NCI-H2171 (cell line): ENCODE measurements at regions not wholly inside any gene's neighbourhood (a gene's known extent, or its start where the extent isn't known, plus 50 kb on each side); places are given as distances from the start of the nearest gene placed in this dataset.

Experiments
- DNase-seq: peaks from one replicate; lab custom pipeline; 2025; lab: John Stamatoyannopoulos, UW

DNA sequence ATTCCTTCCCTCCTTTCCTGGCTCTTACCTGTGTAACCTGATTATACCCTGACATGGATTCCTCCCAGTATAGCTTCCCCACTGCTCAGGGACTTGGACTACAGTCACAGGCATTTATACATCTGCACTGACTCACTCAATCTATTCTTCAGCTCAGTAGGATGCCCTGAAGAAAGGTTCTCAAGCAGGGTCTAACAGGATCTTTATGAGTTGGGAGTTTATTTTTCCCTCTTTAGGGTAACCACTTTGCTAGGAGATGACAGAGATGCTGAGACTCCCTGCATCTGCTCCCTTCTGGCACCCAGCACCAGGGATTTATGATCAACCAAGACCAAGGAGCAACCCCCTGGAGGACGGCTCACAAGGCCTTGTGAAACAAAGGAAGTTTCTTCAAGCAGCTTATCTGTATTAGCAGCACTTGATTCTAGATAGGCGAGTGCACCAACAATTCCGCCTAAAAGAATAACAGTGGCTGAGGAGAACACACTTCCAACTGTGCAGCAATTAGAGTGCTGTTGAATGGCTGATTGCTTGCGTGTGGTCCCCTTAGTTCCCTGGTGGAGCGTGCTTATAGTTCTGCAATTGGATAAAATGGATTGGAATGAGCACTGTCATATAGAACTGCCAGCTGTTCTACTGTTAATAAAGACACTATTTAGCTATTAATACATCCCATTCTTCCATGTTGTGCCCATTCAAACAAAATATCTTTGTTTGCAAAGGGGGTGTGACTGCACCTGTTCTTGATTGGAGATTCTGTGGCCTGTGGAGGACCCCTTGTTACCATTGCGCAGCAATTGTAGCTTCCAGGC, 482.6 kb downstream of the ZNF608 start:
- no peak for DNase-seq

DNA sequence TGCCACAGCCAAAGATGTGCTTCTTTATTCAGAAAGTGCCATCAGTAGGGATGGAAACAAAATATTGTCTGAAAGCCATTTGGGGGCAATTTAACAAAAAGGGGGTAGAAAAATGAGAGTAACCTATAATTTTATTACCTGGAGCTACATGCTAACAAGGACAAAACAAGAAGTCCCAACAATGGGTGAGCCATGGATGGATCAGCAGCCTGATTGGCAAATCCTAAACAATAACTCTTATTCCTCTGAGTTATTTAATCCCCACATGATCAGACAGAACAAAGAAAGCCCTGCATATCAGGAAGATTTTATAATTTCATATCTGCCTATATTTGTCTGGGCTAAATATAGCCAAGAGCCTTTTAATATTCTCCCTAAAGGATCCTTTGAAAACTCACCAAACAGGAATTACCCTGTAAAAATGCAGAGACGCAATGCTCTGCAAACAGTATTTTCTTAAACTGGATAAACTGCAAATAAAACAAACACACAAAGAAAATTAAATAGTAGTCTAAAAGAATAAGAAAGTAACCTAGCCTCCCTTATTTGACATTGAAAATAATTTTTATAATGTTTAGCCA, 483.4 kb downstream of the ZNF608 start:
- DNase-seq = no peak

DNA sequence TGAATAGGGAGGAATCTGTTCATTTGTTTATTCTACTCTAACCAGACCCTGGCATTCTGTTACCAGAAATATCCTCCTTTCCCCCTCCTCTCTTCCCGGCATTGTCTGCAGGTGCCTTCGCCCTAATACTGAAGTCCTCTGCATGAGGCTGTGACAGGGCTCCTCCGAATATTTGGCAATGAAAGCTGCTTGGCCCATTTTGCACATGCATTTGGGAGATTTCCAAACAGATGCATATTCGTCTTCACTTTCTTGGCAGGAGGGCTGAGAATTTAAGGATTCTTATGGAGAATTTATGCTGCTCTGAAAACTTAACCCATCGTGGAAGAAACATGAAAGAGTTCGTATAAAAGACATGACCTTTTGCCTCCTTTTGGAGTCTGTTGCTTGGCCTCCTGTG, 484.0 kb downstream of the ZNF608 start:
- DNase-seq = no peak

DNA sequence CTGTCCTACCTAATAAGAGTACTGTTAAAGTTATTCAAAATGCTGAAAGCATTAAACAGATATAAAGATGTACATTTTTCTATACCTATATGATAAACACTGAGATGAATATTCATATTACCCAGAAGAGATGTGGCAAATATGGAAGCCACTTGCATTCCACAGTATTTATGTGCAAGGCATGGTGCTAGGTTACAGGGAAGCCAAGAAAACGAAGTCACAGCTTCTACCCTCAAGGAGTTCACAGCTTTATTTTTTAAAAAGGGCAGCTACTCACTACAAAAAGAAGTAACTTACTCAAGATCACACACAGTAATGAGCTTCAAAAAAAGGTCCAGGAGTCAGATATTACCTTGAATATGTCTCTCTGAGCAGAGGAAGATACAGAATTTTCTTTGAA, 484.6 kb downstream of the ZNF608 start:
- no peak for DNase-seq

DNA sequence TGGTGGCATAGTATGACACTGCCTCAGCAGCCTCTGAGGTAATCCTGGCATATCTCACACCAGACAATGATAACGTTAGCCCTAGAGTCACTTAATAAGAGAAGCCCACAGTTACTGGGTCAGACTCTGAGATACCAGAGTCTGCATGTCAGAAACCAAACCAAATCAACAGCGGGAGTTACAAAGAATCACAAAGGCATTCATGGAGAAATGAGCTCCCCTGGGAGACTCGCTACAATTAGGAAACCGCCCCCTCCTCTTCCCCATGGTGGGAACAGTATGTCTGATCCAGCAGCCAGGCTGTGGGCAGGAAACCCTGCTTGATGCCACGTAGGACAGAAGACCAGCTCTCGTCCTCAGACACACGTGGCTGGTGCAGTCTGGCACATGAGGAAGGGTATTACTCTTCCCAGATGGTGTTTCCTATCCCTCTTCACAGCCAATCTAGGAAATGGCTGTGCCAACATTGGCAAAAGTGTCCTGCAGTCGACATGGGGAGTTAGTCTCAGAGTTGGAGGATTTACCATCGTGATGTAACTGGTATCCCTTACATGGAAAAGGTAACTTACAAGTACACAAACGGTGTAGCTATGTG, 485.4 kb downstream of the ZNF608 start:
- no peak for DNase-seq

DNA sequence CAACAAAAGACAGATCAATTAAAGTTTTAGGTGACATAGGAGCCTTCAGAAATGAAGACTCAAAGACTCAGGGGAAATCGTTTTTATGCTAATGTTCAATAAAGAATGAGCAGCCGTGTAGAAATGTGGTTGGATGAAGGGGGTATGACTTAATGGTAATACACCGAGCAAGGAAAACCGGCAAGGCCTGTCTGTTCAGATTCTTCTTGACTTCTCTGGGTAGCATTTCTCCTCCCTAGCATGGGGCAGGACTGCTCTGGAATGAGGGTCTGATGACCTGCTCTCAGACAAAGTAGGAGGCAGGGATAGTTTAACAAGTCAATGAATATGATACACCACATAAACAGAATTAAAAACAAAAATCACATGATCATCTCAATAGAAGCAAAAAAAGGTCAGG, 487.4 kb downstream of the ZNF608 start:
- no peak for DNase-seq

DNA sequence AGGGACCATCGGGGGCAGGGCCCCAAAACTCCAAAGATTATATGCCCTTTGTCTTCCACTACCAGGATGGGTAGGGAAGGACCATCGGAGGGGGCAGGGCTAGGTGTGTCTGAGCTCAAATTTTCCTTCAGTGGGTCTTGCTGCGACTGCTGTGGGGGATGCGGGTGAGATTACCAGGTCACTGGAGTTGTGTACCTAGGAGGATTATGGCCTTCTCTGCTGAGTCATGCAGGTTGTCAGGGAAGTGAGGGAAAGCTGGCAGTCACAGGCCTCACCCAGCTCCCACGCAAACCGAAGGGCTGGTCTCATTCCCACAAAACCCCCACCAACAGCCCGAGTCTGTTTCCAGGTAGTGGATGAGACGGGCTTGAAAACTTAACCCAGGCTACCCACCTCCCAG, 489.4 kb downstream of the ZNF608 start:
- DNase-seq = no peak

DNA sequence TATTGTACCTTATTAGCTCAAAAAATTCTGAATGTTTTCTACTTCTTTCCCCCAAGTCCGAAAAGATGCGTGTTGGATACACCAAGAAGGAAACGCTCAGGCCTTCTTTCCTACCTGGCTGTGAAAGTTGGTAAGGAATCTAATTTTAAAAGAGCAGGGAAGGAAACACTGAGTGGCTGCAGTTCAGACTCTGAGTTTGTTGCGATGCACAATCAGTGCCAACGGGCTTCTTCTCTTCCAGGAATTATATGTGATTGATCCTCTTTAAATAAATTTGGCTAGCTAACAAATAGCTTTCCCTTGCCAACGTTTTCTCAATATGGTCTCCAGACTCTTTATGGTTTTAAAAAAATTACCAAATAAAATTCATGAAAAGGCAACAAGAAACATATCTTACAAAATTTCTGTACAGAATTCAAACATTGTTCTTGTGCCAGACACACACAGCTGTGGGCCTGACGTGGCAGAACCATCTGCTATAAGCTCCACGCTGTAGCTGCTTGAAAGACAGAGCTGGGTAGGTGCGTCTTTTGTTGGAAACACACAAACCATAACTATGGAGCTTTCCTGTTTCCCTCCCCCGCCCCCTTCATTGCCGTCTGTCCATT, 493.1 kb downstream of the ZNF608 start:
- no peak for DNase-seq

DNA sequence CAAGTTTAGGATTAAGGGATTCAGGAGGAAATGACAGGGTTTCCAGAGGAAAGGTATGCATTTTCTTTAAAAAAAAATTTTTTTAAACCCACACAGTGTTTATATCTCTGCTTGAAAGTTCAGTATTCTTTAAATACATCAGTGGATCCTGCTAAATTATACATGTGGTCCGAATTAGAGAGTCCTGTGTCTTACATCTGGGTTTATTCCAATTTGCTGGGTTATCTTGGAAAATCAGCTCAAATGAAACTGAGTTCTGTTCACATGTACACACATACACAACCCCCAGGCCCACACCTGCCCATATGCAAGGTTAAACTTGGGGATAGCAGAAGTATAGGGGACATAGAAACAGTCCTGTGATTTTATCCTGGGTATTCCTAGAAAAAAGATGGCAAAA, 493.7 kb downstream of the ZNF608 start:
- no peak for DNase-seq

DNA sequence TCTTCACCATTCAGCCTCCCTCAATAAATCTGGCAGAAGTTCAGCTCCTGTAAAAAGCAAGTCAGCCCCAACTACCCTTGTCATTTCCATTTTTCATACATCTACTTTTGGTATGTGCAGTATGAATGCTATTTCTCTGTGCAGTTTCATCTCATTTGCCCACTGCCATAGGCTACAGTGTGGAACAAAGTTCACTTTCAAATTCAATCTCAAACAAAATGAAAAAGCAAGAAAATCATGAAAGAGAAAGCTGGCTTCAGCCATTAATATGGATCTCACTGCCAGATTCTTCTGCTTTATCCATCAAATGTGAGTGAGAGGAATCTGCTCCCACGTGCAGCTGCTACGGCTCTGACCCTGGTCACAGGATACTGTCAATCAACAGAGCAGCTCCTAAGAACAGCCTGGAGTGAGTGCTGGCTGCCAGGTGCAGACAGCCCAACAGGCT, 494.2 kb downstream of the ZNF608 start:
- no peak for DNase-seq

DNA sequence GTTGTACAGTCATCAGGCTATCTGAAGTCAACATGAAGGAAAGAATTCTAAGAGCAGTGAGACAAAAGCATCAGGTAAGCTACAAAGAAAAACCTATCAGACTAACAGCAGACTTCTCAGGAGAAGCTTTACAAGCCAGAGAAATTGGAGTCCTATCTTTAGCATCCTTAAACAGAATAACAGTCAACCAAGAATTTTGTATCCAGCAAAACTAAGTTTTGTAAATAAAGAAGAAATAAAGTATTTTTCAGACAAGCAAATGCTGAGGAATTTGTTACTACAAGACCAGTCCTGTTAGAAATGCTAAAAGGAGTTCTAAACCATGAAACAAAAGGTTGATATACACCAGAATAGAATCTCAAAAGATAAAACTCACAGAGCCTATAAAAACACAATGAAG, 501.2 kb downstream of the ZNF608 start:
- no peak for DNase-seq

DNA sequence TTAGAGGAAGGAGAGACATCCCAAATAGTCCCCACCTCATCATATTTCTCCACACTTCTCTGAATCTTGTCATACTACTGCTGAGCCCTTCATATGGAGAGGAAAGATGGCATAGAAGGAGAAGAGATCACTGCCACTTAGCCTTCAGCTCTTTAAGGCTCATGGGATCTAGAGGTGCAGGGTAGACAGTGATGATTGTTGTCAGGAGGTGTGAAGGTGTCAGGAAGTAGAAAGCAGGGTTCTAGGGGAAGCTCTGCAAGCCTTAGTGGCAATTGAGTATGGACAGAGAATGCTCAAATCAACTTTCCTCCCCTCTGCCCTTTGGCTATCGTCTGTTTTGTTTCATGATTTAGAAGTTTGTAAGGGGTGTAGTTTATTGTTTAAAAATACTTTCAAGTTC, 505.7 kb downstream of the ZNF608 start:
- no peak for DNase-seq

DNA sequence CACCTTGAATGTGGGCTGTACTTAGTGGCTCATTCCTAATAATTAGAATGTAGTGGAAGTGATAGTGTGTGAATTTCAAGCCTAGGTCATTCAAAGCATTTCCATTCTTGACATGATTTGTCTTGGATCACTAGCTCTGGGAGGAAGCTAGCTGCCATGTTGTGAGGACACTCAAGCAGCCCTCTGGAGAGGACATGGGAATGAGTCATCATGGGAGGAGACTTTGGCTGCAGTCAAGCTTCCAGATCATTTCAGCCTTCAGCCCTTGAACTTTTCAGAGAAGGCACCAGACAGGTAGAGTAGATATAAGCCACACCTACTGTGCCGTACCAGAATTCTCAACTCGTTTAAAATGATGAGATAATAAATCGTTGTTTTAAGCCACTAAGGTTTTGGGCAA, 506.9 kb downstream of the ZNF608 start:
- no peak for DNase-seq

DNA sequence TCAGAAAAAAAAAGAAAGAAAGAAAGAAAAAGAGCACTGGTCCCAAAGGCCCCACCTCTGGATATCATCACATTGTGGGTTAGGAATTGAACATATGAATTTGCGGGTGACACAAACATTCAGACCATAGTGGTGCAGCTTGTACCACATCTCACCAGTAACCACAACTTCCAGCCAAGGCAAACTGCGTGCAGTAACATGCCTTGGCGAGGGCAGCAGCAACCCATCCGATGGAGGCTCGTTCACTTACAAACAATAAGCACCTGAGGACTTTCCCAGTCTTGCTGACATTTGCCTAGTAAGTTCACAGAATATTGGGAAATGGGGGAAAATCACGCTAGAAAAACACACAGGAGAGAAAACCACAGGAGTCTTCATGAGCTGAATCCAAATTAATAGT, 508.1 kb downstream of the ZNF608 start:
- DNase-seq = no peak

DNA sequence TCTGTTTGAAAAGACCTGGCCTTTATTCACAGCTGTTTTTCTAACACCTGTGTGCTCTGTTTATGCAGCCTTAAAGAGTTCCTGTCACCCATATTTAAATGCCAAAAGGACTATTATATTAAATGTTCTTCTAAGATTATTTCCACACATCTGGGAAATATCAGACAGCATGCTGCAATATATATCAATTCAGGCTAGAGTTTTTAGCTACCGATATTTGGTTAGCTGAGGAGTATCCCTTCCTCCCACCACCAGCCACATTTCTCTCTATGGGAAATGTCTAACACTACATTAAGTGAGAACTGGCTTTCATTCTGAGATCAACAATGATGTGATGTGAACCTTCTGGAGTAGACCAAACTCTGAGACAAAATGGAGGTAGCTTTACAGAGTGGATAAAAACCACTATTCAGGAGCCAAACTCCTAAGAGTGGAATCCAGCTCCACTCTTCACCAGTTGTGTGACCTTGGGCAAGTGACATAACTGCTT, 509.2 kb downstream of the ZNF608 start:
- DNase-seq = no peak

DNA sequence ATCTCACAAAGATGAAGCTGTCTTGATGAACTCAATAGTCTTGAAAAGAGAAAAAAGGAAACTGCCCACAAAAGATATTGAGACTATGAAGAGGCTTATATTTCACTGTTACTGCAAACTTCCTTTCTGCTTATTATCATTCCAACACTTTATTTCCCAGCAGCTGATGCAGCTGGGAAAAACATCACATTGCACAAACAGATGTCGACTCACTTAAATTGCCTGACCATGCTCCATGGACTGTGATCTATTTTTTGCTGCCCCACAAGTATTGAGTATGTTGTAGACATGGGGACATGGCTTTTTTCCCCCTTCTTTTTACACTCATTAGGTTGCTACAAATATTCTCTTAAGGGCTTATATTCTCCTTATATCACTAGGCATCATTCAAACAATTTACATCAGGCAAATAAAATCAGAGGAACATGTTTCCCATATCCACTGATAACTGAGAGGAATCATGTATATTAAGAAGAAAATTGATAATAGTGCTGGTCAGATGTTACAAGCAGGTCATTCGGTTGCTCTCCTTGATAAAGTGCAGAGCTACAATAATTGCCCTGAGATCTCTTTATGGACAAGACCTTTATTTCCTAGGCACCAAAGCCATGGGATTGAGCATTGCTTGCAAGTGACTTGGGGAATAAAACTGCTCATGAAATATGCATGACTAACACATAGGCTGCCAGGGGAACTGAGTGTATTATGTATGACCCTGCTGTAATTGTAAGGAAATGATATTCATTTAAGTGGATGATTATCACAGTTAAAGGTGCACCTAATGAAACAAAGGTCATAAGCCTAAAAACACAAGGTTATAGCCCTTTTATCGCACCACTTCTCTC, 509.9 kb downstream of the ZNF608 start:
- DNase-seq = no peak

DNA sequence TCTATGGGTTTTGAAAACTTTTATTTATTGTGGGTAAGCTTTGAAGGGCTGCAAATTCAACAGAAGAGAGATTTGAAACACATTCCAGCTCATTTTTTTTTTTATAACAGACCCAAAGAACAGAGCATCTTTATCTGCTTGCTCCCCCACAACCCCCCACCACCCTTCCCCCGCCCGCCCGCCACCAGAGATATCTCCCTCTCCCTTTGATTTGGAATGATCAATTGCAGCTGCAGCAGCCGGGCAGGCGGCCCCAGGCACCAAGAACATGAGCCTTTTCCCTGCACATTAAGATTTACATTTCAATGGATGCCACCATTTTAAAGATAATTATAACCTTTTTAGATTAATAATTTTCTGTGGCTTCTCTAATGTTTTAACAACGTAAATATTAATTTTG, 510.9 kb downstream of the ZNF608 start:
- DNase-seq = no peak

DNA sequence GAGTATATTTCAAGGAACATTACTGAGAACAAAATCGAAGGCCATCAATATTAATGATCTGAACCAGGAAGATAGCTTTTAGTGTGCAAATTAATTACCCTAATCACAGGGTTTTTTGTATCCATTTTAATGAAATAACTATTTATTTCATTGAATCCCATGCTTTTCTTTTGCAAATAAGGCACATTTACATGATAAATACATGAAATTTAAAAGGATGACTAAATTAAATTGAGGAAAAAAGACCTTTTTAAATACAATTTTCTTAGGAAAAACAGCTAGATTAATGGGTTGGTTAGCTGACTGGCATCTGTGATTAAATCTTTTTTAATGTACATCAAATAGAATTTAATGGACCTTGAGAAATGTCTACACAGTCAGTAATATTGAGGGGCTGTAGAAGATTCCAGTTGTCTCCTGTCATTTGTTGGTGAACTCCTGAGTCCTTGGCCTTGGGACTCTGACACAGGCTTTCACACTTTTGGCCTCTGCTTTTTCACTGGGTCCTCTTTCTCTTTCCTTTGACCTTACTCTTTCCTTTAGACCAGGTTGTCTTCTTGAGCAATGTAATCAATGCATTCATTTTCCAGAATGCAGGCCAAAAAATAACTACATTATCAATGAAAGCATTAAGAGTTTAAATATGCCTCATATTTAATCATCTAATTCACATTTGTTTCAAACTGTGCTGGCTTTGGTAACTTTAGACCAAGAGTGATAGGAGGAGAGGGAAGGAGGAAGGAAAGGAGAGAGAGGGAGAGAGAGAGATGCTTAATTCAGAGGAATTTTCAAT, 511.5 kb downstream of the ZNF608 start:
- DNase-seq = no peak

DNA sequence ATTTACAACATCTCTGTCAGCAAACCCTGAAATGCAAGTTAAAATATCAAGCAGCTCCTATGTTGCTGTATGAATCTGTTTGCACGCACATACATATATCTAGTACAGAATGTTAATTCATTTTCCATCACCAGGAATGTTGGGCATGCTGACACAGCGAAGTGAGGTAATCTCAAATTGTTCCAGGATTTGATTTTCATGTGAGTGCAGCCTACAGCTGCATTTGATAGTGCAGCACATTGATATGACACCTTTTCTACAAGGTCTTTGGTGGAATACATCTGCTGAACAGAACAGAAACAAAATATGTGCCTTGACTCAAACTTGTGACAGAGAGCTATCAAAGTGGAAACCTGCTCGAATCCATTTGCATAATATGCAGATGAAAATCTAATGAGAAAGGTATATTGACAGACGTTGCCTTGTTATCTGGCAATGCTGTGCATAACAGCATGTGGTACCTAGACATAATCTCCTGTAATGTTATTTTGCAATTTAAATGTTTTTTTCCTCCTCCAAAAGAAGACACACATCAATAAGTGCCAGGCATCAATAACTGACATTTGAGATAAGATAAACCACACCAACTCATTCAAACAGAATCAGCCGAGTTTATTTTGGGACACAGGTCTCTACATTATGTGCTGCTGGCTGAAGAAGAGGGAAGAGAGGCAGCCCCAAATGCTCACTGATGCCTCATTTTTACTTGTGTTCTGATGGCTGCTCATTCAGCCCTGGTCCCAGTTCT, 512.2 kb downstream of the ZNF608 start:
- DNase-seq = no peak

DNA sequence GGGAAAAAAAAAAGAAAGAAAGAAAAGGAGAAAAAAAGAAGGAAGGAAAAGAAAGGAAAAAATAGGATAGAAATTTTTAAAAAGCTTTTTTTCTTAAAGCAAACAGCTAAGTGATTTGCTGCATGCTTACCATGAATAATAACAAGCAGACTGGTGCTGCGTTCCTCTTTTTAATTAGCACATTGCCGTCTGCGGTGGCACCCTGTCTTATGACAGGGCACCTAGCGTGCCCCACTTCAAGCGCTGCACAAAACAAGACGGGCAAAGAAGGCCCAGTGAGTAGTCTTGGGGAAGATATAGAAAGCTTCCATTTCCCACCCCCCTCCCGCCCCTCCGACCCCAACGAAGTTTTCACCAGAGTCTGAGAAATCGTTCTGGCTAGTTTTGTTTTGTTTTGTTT, 513.9 kb downstream of the ZNF608 start:
- DNase-seq = no peak
